Liver (tissue), 8 donors: ENCODE measurements at regions not wholly inside any gene's neighbourhood (a gene's known extent, or its start where the extent isn't known, plus 50 kb on each side); places are given as distances from the start of the nearest gene placed in this dataset.
"Not testable (repeated sequence)": the region's sequence is repeated elsewhere in the genome, so short reads cannot be mapped to it uniquely, and the experiment has no call there.

Experiments used
- DNase-seq: peaks from one replicate; pipeline ENCODE4 v3.0.0-alpha.2; 2017; ENCODE audit warnings: low spot score
- H3K27ac ChIP-seq, 2 donors: one replicate each; pipeline ENCODE4 v1.7.0; 2013; ENCODE audit warnings: inconsistent platforms in 2 of 2, low read length in 2 of 2, control low read depth in 1 of 2, low read depth in 1 of 2, mild to moderate bottlenecking in 1 of 2
- H3K27me3 ChIP-seq, 4 donors: one replicate each; pipeline versions ENCODE4 v1.6.1 to v1.7.0; 2013; ENCODE audit warnings: low read length in 3 of 4, inconsistent platforms in 1 of 4, mild to moderate bottlenecking in 1 of 4, moderate library complexity in 1 of 4; ENCODE audit not compliant: control insufficient read depth in 4 of 4, insufficient read depth in 4 of 4
- H3K36me3 ChIP-seq, 4 donors: one replicate each; pipeline versions ENCODE4 v1.6.1 to v1.7.0; 2013; ENCODE audit warnings: low read length in 3 of 4, mild to moderate bottlenecking in 3 of 4, low read depth in 1 of 4, moderate library complexity in 1 of 4; ENCODE audit not compliant: control insufficient read depth in 4 of 4, insufficient read depth in 3 of 4
- H3K4me1 ChIP-seq, 4 donors: one replicate each; pipeline versions ENCODE4 v1.6.1 to v1.7.0; 2013; ENCODE audit warnings: low read length in 3 of 4, mild to moderate bottlenecking in 3 of 4, moderate library complexity in 1 of 4; ENCODE audit not compliant: control insufficient read depth in 4 of 4, insufficient read depth in 4 of 4
- H3K4me3 ChIP-seq, 3 donors: one replicate each; pipeline versions ENCODE4 v1.6.1 to v1.7.0; 2013; ENCODE audit warnings: low read length in 3 of 3, control low read depth in 1 of 3, low read depth in 1 of 3, mild to moderate bottlenecking in 1 of 3
- H3K9ac ChIP-seq, 2 donors: one replicate each; pipeline ENCODE4 v1.7.0; 2013; ENCODE audit warnings: low read length in 2 of 2, mild to moderate bottlenecking in 2 of 2, moderate library complexity in 2 of 2, control low read depth in 1 of 2, low read depth in 1 of 2
- H3K9me3 ChIP-seq, 4 donors: one replicate each; pipeline versions ENCODE4 v1.6.1 to v1.7.0; 2013; ENCODE audit warnings: low read length in 3 of 4; ENCODE audit not compliant: control insufficient read depth in 4 of 4
- EGR1 ChIP-seq, 2 donors: IDR thresholded peaks; 2 replicates each; pipeline ENCODE4 v1.6.1; 2016 to 2018; ENCODE audit warnings: antibody characterized with exemption in 2 of 2, low read depth in 2 of 2
- FOXA1 ChIP-seq: IDR thresholded peaks from 2 replicates; pipeline ENCODE4 v1.6.1; 2016; ENCODE audit warnings: antibody characterized with exemption
- FOXA2 ChIP-seq: IDR thresholded peaks from 2 replicates; pipeline ENCODE4 v1.6.1; 2016; ENCODE audit warnings: antibody characterized with exemption
- GABPA ChIP-seq, 2 donors: IDR thresholded peaks in 1 of 2; conservative IDR thresholded peaks in 1 of 2; 2 replicates each; pipeline ENCODE4 v1.6.1; 2016; ENCODE audit warnings: antibody characterized with exemption in 2 of 2, mild to moderate bottlenecking in 1 of 2, moderate library complexity in 1 of 2
- HNF4A ChIP-seq, 2 donors: conservative IDR thresholded peaks; 2 replicates each; pipeline ENCODE4 v1.6.1; 2016; ENCODE audit warnings: antibody characterized with exemption in 2 of 2, mild to moderate bottlenecking in 2 of 2
- HNF4G ChIP-seq: IDR thresholded peaks from 2 replicates; pipeline ENCODE4 v1.6.1; 2016; ENCODE audit warnings: antibody characterized with exemption
- JUND ChIP-seq, 2 donors: IDR thresholded peaks; 2 replicates each; pipeline ENCODE4 v1.6.1; 2016; ENCODE audit warnings: antibody characterized with exemption in 2 of 2
- NR2F2 ChIP-seq: IDR thresholded peaks from 2 replicates; pipeline ENCODE4 v1.6.1; 2016; ENCODE audit warnings: antibody characterized with exemption
- RAD21 ChIP-seq, 2 donors: IDR thresholded peaks; 2 replicates each; pipeline ENCODE4 v1.6.1; 2016; ENCODE audit warnings: antibody characterized with exemption in 2 of 2, mild to moderate bottlenecking in 2 of 2
- RXRA ChIP-seq, 2 donors: IDR thresholded peaks; 2 replicates each; pipeline ENCODE4 v1.6.1; 2017 to 2018; ENCODE audit warnings: antibody characterized with exemption in 2 of 2, mild to moderate bottlenecking in 1 of 2
- SP1 ChIP-seq: IDR thresholded peaks from 2 replicates; pipeline ENCODE4 v1.6.1; 2018; ENCODE audit warnings: antibody characterized with exemption, mild to moderate bottlenecking
- TAF1 ChIP-seq: conservative IDR thresholded peaks from 2 replicates; pipeline ENCODE4 v1.6.1; 2016; ENCODE audit warnings: antibody characterized with exemption, mild to moderate bottlenecking
- YY1 ChIP-seq: IDR thresholded peaks from 2 replicates; pipeline ENCODE4 v1.6.1; 2016; ENCODE audit warnings: antibody characterized with exemption, mild to moderate bottlenecking
- WGBS: extraction: QIAGEN DNeasy Blood & Tissue Kit; methylation state at CpG from one replicate; pipeline ENCODE4 v1.1.7; 2013; 5-methylcytosine and 5-hydroxymethylcytosine counted together
- TF ChIP-seq, protein P1 (sequence below): IDR thresholded peaks from 2 replicates; pipeline ENCODE4 v1.6.1; 2016; ENCODE audit warnings: antibody characterized with exemption
- TF ChIP-seq, protein P2 (sequence below): IDR thresholded peaks from 2 replicates; pipeline ENCODE4 v1.6.1; 2016; ENCODE audit warnings: antibody characterized with exemption, mild to moderate bottlenecking
- TF ChIP-seq, protein P3 (sequence below): IDR thresholded peaks from 2 replicates; pipeline ENCODE4 v1.6.1; 2016; ENCODE audit warnings: antibody characterized with exemption
- TF ChIP-seq, protein P4 (sequence below): fragments of 150-350 bp; IDR thresholded peaks from 2 replicates; pipeline ENCODE4 v1.5.1; 2017; ENCODE audit warnings: improper control_type of control experiment, low read depth, low read length; ENCODE audit not compliant: missing input control
- TF ChIP-seq, protein P5 (sequence below): IDR thresholded peaks from 2 replicates; pipeline ENCODE4 v1.6.1; 2016; ENCODE audit warnings: antibody characterized with exemption
- donor health status: healthy.
- donor health status: healthy.
- donor health status: healthy.
- donor health status: healthy.
- donor health status: healthy.

DNA sequence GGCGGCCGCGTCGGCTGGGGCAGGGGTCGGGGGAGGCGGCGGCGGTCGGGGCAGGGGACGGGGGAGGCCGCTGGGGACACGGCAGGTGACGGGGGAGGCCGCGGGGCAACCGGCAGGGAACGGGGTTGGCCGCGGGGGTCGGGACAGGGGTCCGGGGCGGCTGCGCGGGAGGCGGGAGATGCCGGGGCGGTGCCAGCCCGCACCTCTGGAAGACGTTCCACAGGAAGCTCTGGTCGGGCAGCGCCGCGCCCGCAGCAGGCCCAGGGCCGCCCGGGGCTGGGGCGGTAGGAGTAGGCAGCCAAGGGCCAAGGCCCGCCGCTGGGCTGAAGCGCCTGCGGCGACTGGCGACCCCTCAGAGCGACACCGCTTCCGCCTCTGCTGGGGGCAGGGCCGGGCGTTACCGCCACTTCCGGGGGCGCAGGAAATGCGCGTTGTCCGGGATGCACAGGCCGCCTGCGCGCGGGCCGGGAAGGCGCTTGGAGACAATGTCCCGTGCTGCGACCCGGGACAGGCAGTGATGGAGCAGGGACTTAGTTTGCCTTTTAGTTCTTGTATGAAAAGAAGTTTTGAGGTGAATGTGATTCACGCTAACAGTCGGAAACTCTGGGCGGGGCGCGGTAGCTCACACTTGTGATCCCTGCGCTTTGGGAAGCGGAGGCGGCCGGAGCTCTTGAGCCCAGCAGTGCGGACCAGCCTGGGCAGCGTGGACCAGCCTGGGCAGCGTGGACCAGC lies 110.0 kb upstream of the LPCAT1 start:
- no peaks in the 10 kb centered on the region for H3K9me3 ChIP-seq
- peak overlapping the region; percentile 45 to 69 for H3K9ac ChIP-seq
- H3K27me3 ChIP-seq = no peaks in the 10 kb centered on the region
- H3K36me3 ChIP-seq = no peaks in the 10 kb centered on the region
- H3K4me1 ChIP-seq = peaks cover 0 to 4% (median 1%) of the 10 kb centered on the region in 4 donors
- TF ChIP-seq, protein P1, sequence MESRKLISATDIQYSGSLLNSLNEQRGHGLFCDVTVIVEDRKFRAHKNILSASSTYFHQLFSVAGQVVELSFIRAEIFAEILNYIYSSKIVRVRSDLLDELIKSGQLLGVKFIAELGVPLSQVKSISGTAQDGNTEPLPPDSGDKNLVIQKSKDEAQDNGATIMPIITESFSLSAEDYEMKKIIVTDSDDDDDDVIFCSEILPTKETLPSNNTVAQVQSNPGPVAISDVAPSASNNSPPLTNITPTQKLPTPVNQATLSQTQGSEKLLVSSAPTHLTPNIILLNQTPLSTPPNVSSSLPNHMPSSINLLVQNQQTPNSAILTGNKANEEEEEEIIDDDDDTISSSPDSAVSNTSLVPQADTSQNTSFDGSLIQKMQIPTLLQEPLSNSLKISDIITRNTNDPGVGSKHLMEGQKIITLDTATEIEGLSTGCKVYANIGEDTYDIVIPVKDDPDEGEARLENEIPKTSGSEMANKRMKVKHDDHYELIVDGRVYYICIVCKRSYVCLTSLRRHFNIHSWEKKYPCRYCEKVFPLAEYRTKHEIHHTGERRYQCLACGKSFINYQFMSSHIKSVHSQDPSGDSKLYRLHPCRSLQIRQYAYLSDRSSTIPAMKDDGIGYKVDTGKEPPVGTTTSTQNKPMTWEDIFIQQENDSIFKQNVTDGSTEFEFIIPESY = no peak
- TF ChIP-seq EGR1 (IDR thresholded peaks at IDR 0.05; ENCODE audit: low read depth in 2 of 2) (peak; percentile 41 to 69), RAD21 (IDR thresholded peaks at IDR 0.05) (peak in 1 of 2 donors; percentile 27), FOXA2 (no peak), HNF4A (conservative IDR thresholded peaks at IDR 0.05) (no peak), TAF1 (peak; percentile 29), JUND (IDR thresholded peaks at IDR 0.05) (no peak), NR2F2 (no peak), YY1 (peak; percentile 76), HNF4G (no peak), SP1 (no peak), GABPA (IDR thresholded peaks at IDR 0.05 in 1 of 2, conservative IDR thresholded peaks at IDR 0.05 in 1 of 2) (peak; percentile 64 to 91), FOXA1 (no peak), RXRA (IDR thresholded peaks at IDR 0.05) (no peak)
- TF ChIP-seq, protein P2, sequence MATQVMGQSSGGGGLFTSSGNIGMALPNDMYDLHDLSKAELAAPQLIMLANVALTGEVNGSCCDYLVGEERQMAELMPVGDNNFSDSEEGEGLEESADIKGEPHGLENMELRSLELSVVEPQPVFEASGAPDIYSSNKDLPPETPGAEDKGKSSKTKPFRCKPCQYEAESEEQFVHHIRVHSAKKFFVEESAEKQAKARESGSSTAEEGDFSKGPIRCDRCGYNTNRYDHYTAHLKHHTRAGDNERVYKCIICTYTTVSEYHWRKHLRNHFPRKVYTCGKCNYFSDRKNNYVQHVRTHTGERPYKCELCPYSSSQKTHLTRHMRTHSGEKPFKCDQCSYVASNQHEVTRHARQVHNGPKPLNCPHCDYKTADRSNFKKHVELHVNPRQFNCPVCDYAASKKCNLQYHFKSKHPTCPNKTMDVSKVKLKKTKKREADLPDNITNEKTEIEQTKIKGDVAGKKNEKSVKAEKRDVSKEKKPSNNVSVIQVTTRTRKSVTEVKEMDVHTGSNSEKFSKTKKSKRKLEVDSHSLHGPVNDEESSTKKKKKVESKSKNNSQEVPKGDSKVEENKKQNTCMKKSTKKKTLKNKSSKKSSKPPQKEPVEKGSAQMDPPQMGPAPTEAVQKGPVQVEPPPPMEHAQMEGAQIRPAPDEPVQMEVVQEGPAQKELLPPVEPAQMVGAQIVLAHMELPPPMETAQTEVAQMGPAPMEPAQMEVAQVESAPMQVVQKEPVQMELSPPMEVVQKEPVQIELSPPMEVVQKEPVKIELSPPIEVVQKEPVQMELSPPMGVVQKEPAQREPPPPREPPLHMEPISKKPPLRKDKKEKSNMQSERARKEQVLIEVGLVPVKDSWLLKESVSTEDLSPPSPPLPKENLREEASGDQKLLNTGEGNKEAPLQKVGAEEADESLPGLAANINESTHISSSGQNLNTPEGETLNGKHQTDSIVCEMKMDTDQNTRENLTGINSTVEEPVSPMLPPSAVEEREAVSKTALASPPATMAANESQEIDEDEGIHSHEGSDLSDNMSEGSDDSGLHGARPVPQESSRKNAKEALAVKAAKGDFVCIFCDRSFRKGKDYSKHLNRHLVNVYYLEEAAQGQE = peak; percentile 26
- TF ChIP-seq, protein P3, sequence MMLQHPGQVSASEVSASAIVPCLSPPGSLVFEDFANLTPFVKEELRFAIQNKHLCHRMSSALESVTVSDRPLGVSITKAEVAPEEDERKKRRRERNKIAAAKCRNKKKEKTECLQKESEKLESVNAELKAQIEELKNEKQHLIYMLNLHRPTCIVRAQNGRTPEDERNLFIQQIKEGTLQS = no peak
- TF ChIP-seq, protein P4, sequence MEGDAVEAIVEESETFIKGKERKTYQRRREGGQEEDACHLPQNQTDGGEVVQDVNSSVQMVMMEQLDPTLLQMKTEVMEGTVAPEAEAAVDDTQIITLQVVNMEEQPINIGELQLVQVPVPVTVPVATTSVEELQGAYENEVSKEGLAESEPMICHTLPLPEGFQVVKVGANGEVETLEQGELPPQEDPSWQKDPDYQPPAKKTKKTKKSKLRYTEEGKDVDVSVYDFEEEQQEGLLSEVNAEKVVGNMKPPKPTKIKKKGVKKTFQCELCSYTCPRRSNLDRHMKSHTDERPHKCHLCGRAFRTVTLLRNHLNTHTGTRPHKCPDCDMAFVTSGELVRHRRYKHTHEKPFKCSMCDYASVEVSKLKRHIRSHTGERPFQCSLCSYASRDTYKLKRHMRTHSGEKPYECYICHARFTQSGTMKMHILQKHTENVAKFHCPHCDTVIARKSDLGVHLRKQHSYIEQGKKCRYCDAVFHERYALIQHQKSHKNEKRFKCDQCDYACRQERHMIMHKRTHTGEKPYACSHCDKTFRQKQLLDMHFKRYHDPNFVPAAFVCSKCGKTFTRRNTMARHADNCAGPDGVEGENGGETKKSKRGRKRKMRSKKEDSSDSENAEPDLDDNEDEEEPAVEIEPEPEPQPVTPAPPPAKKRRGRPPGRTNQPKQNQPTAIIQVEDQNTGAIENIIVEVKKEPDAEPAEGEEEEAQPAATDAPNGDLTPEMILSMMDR = no peak
- TF ChIP-seq, protein P5, sequence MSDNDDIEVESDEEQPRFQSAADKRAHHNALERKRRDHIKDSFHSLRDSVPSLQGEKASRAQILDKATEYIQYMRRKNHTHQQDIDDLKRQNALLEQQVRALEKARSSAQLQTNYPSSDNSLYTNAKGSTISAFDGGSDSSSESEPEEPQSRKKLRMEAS = peak; percentile 62
- 1% methylated on average over 75 of the region's 75 CpGs for WGBS
- peak; percentile 74 for DNase-seq
- H3K4me3 ChIP-seq = peak overlapping the region; percentile 76 to 89 (median 79)
- H3K27ac ChIP-seq = peak overlapping the region; percentile 50 to 67

DNA sequence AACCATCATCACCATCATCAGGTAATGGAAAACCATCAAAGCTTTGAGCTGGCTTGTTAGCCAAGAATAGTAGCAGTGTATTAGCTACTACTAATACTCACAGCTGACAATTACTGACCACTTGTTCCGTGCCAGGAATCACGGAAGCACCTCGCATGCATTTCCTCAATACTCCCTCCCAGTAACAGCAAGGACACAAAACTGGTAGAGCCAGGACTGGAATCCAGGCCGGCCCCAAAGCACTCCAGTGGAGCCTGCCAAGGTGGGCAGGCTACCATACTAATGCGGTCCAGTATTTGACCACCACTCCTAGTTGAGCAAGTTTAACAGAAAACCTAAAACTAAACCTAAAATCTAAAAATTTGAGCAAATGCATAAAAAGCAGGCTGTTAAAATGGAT lies 107.2 kb upstream of the LPCAT1 start:
- H3K9ac ChIP-seq, H3K27me3 ChIP-seq, DNase-seq, H3K27ac ChIP-seq, H3K9me3 ChIP-seq, H3K4me3 ChIP-seq, H3K4me1 ChIP-seq, H3K36me3 ChIP-seq: not testable (repeated sequence)
- WGBS = 88% methylated on average over 5 of the region's 5 CpGs

DNA sequence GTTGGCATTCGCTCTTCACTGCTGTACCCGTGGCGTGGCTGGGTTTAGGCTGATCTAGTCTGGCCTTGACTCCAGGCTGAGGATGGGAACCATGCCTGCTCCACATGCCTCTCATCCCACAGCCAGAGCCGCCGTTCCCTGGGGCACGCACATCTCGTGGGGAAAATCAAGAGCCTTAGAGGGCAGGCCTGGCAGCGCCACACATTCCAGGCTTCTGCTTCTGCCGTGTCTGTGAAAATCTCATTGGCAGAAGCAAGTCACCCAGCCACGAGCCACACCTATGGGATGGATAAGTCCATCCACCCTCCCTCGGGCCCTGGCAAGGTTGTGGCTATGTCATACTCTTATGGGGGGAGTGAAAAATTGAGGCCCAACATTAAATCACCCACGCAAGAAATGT lies 102.6 kb upstream of the LPCAT1 start:
- 96% methylated on average over 12 of the region's 12 CpGs for WGBS
- not testable (repeated sequence) for H3K4me3 ChIP-seq, H3K4me1 ChIP-seq, DNase-seq, H3K27me3 ChIP-seq, H3K27ac ChIP-seq, H3K36me3 ChIP-seq, H3K9ac ChIP-seq, H3K9me3 ChIP-seq

DNA sequence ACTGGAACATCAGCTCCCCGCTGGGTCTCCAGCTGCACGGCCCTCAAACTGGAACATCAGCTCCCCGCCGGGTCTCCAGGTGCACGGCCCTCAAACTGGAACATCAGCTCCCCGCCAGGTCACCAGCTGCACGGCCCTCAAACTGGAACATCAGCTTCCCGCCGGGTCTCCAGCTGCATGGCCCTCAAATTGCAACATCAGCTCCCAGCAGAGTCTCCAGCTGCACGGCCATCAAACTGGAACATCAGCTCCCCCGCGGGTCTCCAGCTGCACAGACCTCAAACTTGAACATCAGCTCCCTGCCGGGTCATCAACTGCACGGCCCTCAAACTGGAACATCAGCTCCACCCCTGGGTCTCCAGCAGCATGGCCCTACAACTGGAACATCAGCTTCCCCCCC lies 95.8 kb upstream of the LPCAT1 start:
- not testable (repeated sequence) for H3K27me3 ChIP-seq, H3K9ac ChIP-seq, H3K27ac ChIP-seq, H3K4me3 ChIP-seq, H3K9me3 ChIP-seq, DNase-seq, H3K36me3 ChIP-seq, H3K4me1 ChIP-seq
- WGBS = 92% methylated on average over 14 of the region's 14 CpGs
